Hepatocyte (in vitro differentiated cells): ENCODE measurements at regions not wholly inside any gene's neighbourhood (a gene's known extent, or its start where the extent isn't known, plus 50 kb on each side); places are given as distances from the start of the nearest gene placed in this dataset.

Experiments
- DNase-seq: peaks from one replicate; pipeline ENCODE4 v3.0.0-alpha.2; 2016; ENCODE audit warnings: low spot score
- H2AFZ ChIP-seq: fragments of 200-600 bp; sonication (generic); 2 replicates; pipeline ENCODE4 v1.6.0; 2016; ENCODE audit warnings: antibody characterized with exemption, mild to moderate bottlenecking
- H3K27ac ChIP-seq: fragments of 200-600 bp; sonication (generic); 2 replicates; pipeline ENCODE4 v1.5.1; 2016; ENCODE audit warnings: mild to moderate bottlenecking
- H3K27me3 ChIP-seq: fragments of 200-600 bp; sonication (generic); 2 replicates; pipeline ENCODE4 v1.6.1; 2016
- H3K36me3 ChIP-seq: fragments of 200-600 bp; sonication (generic); replicated peaks from 2 replicates; pipeline ENCODE4 v1.5.1; 2016; ENCODE audit warnings: low read depth; ENCODE audit not compliant: insufficient read depth
- H3K4me1 ChIP-seq: fragments of 200-600 bp; sonication (generic); 2 replicates; pipeline ENCODE4 v1.5.1; 2016; ENCODE audit warnings: mild to moderate bottlenecking, moderate library complexity; ENCODE audit not compliant: insufficient read depth
- H3K4me2 ChIP-seq: fragments of 200-600 bp; sonication (generic); 2 replicates; pipeline ENCODE4 v1.6.0; 2016
- H3K4me3 ChIP-seq: fragments of 200-600 bp; sonication (generic); 2 replicates; pipeline ENCODE4 v1.5.1; 2016; ENCODE audit warnings: mild to moderate bottlenecking
- H3K79me2 ChIP-seq: fragments of 200-600 bp; sonication (generic); 2 replicates; pipeline ENCODE4 v1.6.0; 2017; ENCODE audit warnings: mild to moderate bottlenecking
- H3K9me2 ChIP-seq: fragments of 200-600 bp; sonication (generic); replicated peaks from 2 replicates; pipeline ENCODE4 v1.6.0; 2017; ENCODE audit warnings: mild to moderate bottlenecking; ENCODE audit not compliant: insufficient read depth
- H3K9me3 ChIP-seq: fragments of 200-600 bp; sonication (generic); 2 replicates; pipeline ENCODE4 v1.5.1; 2016; ENCODE audit warnings: low read depth, mild to moderate bottlenecking
- H4K20me1 ChIP-seq: fragments of 200-600 bp; sonication (generic); 2 replicates; pipeline ENCODE4 v1.6.0; 2016; ENCODE audit warnings: mild to moderate bottlenecking; ENCODE audit not compliant: insufficient read depth, poor library complexity, severe bottlenecking
- CTCF ChIP-seq: fragments of 200-600 bp; sonication (generic); IDR thresholded peaks from 2 replicates; pipeline ENCODE4 v1.5.1; 2016; ENCODE audit warnings: antibody characterized with exemption, mild to moderate bottlenecking; ENCODE audit not compliant: poor library complexity
- EZH2 ChIP-seq: fragments of 200-600 bp; sonication (generic); IDR thresholded peaks from 2 replicates; pipeline ENCODE4 v1.6.1; 2016; ENCODE audit warnings: antibody characterized with exemption, mild to moderate bottlenecking, borderline replicate concordance
- EZH2phosphoT487 ChIP-seq: fragments of 200-600 bp; sonication (generic); IDR thresholded peaks from one replicate; pipeline ENCODE4 v1.6.1; 2018; ENCODE audit warnings: antibody characterized with exemption, mild to moderate bottlenecking, low read depth, moderate library complexity; ENCODE audit not compliant: unreplicated experiment, severe bottlenecking
- WGBS: methylation state at CpG from one replicate; pipeline ENCODE4 v1.1.6; 2016; ENCODE audit warnings: low lambda C conversion rate; ENCODE audit errors: missing lambda C conversion rate; 5-methylcytosine and 5-hydroxymethylcytosine counted together

- no peaks in the 10 kb centered on the region for H3K9me2 ChIP-seq
- H3K79me2 ChIP-seq, result peaks cover 2% of the 10 kb centered on the region
- peak overlapping the region; percentile 76 for H3K27ac ChIP-seq
- H2AFZ ChIP-seq, result no peak overlapping the region
- TF ChIP-seq EZH2, result no peak
- no peak for TF ChIP-seq EZH2phosphoT487
- TF ChIP-seq CTCF, result no peak
- H3K4me2 ChIP-seq, result peak overlapping the region; percentile 52
- WGBS, result 51% methylated on average over 12 of the region's 12 CpGs
- no peaks in the 10 kb centered on the region for H3K9me3 ChIP-seq
- peak; percentile 67 for DNase-seq
- no peaks in the 10 kb centered on the region for H3K27me3 ChIP-seq
- H3K36me3 ChIP-seq, result no peaks in the 10 kb centered on the region
- peaks cover 23% of the 10 kb centered on the region for H3K4me1 ChIP-seq
- no peak overlapping the region for H3K4me3 ChIP-seq
- no peaks in the 10 kb centered on the region for H4K20me1 ChIP-seq
Observed at GRCh38 chr21:41593051-41593759, 85.2 kb upstream of the TMPRSS2 start.

GRCh38 chr21:41589620-41590175 lies 81.7 kb upstream of the TMPRSS2 start:
- no peak overlapping the region for H3K27ac ChIP-seq
- no peak overlapping the region for H3K4me2 ChIP-seq
- WGBS, result 98% methylated on average over 10 of the region's 10 CpGs
- no peak overlapping the region for H3K4me3 ChIP-seq
- TF ChIP-seq CTCF (no peak), EZH2 (no peak)
- no peak overlapping the region for H2AFZ ChIP-seq
- H4K20me1 ChIP-seq, result no peaks in the 10 kb centered on the region
- H3K36me3 ChIP-seq, result no peaks in the 10 kb centered on the region
- no peaks in the 10 kb centered on the region for H3K9me3 ChIP-seq
- peaks cover 2% of the 10 kb centered on the region for H3K79me2 ChIP-seq
- no peaks in the 10 kb centered on the region for H3K9me2 ChIP-seq
- H3K4me1 ChIP-seq, result peaks cover 16% of the 10 kb centered on the region
- H3K27me3 ChIP-seq, result no peaks in the 10 kb centered on the region
- DNase-seq, result no peak

GRCh38 chr21:41589131-41589530 lies 81.2 kb upstream of the TMPRSS2 start:
- Histone ChIP-seq H3K4me1 (peaks cover 10% of the 10 kb centered on the region), H3K27me3 (no peaks in the 10 kb centered on the region), H3K4me3 (no peak overlapping the region), H3K9me3 (no peaks in the 10 kb centered on the region), H4K20me1 (no peaks in the 10 kb centered on the region), H3K9me2 (no peaks in the 10 kb centered on the region), H2AFZ (no peak overlapping the region), H3K36me3 (no peaks in the 10 kb centered on the region), H3K4me2 (no peak overlapping the region), H3K27ac (no peak overlapping the region), H3K79me2 (peaks cover 2% of the 10 kb centered on the region)
- DNase-seq, result no peak
- 93% methylated on average over 2 of the region's 2 CpGs for WGBS
- no peak for TF ChIP-seq EZH2
- no peak for TF ChIP-seq EZH2phosphoT487
- no peak for TF ChIP-seq CTCF
